CD4-positive, alpha-beta T cell (primary cell): ENCODE measurements at regions not wholly inside any gene's neighbourhood (a gene's known extent, or its start where the extent isn't known, plus 50 kb on each side); places are given as distances from the start of the nearest gene placed in this dataset.

Experiments used
- ATAC-seq: fragments of 200-7000 bp; cut with Tn5 transposase; one replicate; pipeline ENCODE4 v1.10.0; 2022; ENCODE audit warnings: mild to moderate bottlenecking; ENCODE audit not compliant: poor library complexity
- CTCF ChIA-PET: fragments of 350-600 bp; sonication (Branson Sonifier 250); formaldehyde crosslinking; loops from one replicate; lab custom pipeline; 2021; ENCODE audit warnings: antibody characterized with exemption, inconsistent platforms; lab: Charles Lee
- POLR2A ChIA-PET: fragments of 350-600 bp; sonication (Branson Sonifier 250); formaldehyde crosslinking; loops from one replicate; lab custom pipeline; 2021; ENCODE audit warnings: antibody characterized with exemption, inconsistent platforms; lab: Charles Lee
- DNase-seq, 14 experiments: peaks; one replicate each; pipeline ENCODE4 v3.0.0-alpha.2; 2013 to 2020; ENCODE audit warnings: mixed read lengths in 2 of 14
- H3K27ac ChIP-seq, 2 donors: one replicate each; pipeline versions ENCODE4 v1.5.1 to v1.7.0; 2013; ENCODE audit warnings: low read length in 2 of 2, low read depth in 1 of 2, mild to moderate bottlenecking in 1 of 2
- H3K27me3 ChIP-seq, 2 experiments: 1 replicate in 1 of 2; 2 replicates in 1 of 2; pipeline versions ENCODE4 v1.6.1 to v1.7.0; 2013; ENCODE audit warnings: low read length in 2 of 2, control low read depth in 1 of 2, mild to moderate bottlenecking in 1 of 2, moderate library complexity in 1 of 2; ENCODE audit not compliant: insufficient read depth in 2 of 2, control insufficient read depth in 1 of 2
- H3K36me3 ChIP-seq: one replicate; pipeline ENCODE4 v1.6.1; 2013; ENCODE audit warnings: low read length, control low read depth; ENCODE audit not compliant: insufficient read depth
- H3K4me1 ChIP-seq: one replicate; pipeline ENCODE4 v1.6.1; 2013; ENCODE audit warnings: low read length, control low read depth; ENCODE audit not compliant: insufficient read depth
- H3K4me3 ChIP-seq: one replicate; pipeline ENCODE4 v1.5.1; 2013; ENCODE audit warnings: mild to moderate bottlenecking, low read length, moderate library complexity
- H3K9me3 ChIP-seq, 2 experiments: 1 replicate in 1 of 2; 2 replicates in 1 of 2; pipeline versions ENCODE4 v1.6.1 to v1.7.0; 2013; ENCODE audit warnings: low read length in 2 of 2, mild to moderate bottlenecking in 2 of 2, control low read depth in 1 of 2, moderate library complexity in 1 of 2; ENCODE audit not compliant: control insufficient read depth in 1 of 2, insufficient read depth in 1 of 2
- H3K27ac Mint-ChIP-seq: one replicate; pipeline ENCODE4 v1.8.0; 2020; ENCODE audit warnings: mixed read lengths
- H3K27me3 Mint-ChIP-seq: one replicate; pipeline ENCODE4 v1.8.0; 2021; ENCODE audit warnings: mixed read lengths
- H3K36me3 Mint-ChIP-seq: one replicate; pipeline ENCODE4 v1.8.0; 2021; ENCODE audit warnings: low read depth, mixed read lengths
- H3K4me1 Mint-ChIP-seq: one replicate; pipeline ENCODE4 v1.8.0; 2021; ENCODE audit warnings: low read depth, mixed read lengths
- H3K4me3 Mint-ChIP-seq: one replicate; pipeline ENCODE4 v1.8.0; 2020; ENCODE audit warnings: mild to moderate bottlenecking, mixed read lengths
- H3K9me3 Mint-ChIP-seq: one replicate; pipeline ENCODE4 v1.8.0; 2020; ENCODE audit warnings: mixed read lengths
- CTCF ChIP-seq: fragments of 200-600 bp; IDR thresholded peaks from one replicate; pipeline ENCODE4 v1.8.0; 2022; ENCODE audit warnings: antibody characterized with exemption, mild to moderate bottlenecking
- intact Hi-C, 2 experiments: fragments of 100-400 bp; cut with DNase I in 1 of 2; cut with micrococcal nuclease in 1 of 2; formaldehyde crosslinking; loops; one replicate each; pipeline versions ENCODE4 v1.15.1 to v1.9.0; 2023 to 2025; cut with DNase I, micrococcal nuclease

DNA sequence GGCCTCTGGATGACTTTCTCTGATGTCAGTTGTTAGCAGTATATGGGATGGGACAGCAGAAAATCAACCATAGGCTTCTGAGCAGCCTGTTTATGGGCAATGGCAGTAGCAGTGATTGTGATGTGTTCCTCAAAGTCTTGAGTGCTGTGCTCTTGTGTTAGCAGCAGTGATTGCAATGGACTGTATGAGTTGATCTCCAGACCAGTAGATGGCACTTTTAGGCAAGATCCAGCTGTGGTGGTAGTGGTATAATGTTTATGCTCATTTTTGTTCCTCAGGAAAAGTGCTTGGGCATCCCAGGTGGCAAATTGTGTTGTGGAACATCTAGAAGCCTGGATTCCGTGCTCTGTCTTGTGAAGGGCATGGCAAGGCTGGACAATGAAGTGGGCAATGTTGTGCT lies 181.6 kb upstream of the SYNCRIP start:
- Histone ChIP-seq H3K9me3 (peaks cover 14 to 18% of the 10 kb centered on the region in 2 experiments), H3K4me1 (no peaks in the 10 kb centered on the region), H3K36me3 (no peaks in the 10 kb centered on the region), H3K27me3 (no peaks in the 10 kb centered on the region), H3K4me3 (no peak overlapping the region), H3K27ac (no peak overlapping the region)
- Mint-ChIP-seq H3K4me3 (no peak overlapping the region), H3K36me3 (no peaks in the 10 kb centered on the region), H3K27ac (no peak overlapping the region), H3K9me3 (peaks cover 9% of the 10 kb centered on the region), H3K27me3 (no peaks in the 10 kb centered on the region), H3K4me1 (no peaks in the 10 kb centered on the region)
- no peak for ATAC-seq
- intact Hi-C loops, result no loop called here
- DNase-seq, result no peak
- ChIA-PET POLR2A (no interaction called here), CTCF (no interaction called here)
- no peak for TF ChIP-seq CTCF

GRCh38 chr6:85810558-85810957 lies 167.9 kb upstream of the SYNCRIP start:
- ATAC-seq (no peak), DNase-seq (no peak)
- H3K27ac ChIP-seq, result no peak overlapping the region
- Mint-ChIP-seq H3K4me1 (no peaks in the 10 kb centered on the region), H3K27ac (no peak overlapping the region), H3K27me3 (peaks cover 23% of the 10 kb centered on the region), H3K36me3 (no peaks in the 10 kb centered on the region), H3K9me3 (peaks cover 25% of the 10 kb centered on the region), H3K4me3 (no peak overlapping the region)
- intact Hi-C loops, result no loop called here
- H3K27me3 ChIP-seq, result no peaks in the 10 kb centered on the region
- CTCF ChIA-PET, result no interaction called here
- no peaks in the 10 kb centered on the region for H3K4me1 ChIP-seq
- H3K36me3 ChIP-seq, result no peaks in the 10 kb centered on the region
- TF ChIP-seq CTCF, result no peak
- POLR2A ChIA-PET, result no interaction called here
- no peak overlapping the region for H3K4me3 ChIP-seq
- peaks cover 11 to 17% of the 10 kb centered on the region in 2 experiments for H3K9me3 ChIP-seq

- CTCF ChIA-PET, result no interaction called here
Observed at GRCh38 chr6:85803721-85804120, 161.0 kb upstream of the SYNCRIP start.

More at GRCh38 chr6:85803721-85804120, 161.0 kb upstream of the SYNCRIP start:
- Histone ChIP-seq H3K36me3 (no peaks in the 10 kb centered on the region), H3K4me3 (no peak overlapping the region), H3K27ac (no peak overlapping the region), H3K27me3 (no peaks in the 10 kb centered on the region), H3K9me3 (peaks cover 11% of the 10 kb centered on the region in 2 experiments), H3K4me1 (no peaks in the 10 kb centered on the region)
- ATAC-seq (no peak), DNase-seq (no peak)
- H3K27me3 Mint-ChIP-seq, result peaks cover 4% of the 10 kb centered on the region
- POLR2A ChIA-PET, result no interaction called here
- no peak overlapping the region for H3K4me3 Mint-ChIP-seq
- no peaks in the 10 kb centered on the region for H3K36me3 Mint-ChIP-seq
- TF ChIP-seq CTCF, result no peak
- no peak overlapping the region for H3K27ac Mint-ChIP-seq
- H3K9me3 Mint-ChIP-seq, result peaks cover 4% of the 10 kb centered on the region
- intact Hi-C loops, result no loop called here
- H3K4me1 Mint-ChIP-seq, result no peaks in the 10 kb centered on the region
